ENCODE measurements at regions not wholly inside any gene's neighbourhood (a gene's known extent, or its start where the extent isn't known, plus 50 kb on each side); places are given as distances from the start of the nearest gene placed in this dataset.

- TF ChIP-seq CTCF (conservative IDR thresholded peaks at IDR 0.05; ENCODE audit: low read depth, low read length) (no peak), RFX5 (IDR thresholded peaks at IDR 0.05; ENCODE audit: low read depth, low read length) (no peak), ELK1 (IDR thresholded peaks at IDR 0.05; ENCODE audit: borderline replicate concordance, low read depth, low read length) (no peak), POLR2A (IDR thresholded peaks at IDR 0.05; ENCODE audit: low read depth, low read length) (no peak), MXI1 (IDR thresholded peaks at IDR 0.05; ENCODE audit: borderline replicate concordance, low read depth, low read length) (no peak), CHD1 (IDR thresholded peaks at IDR 0.05; ENCODE audit: low read depth, low read length) (no peak)
Measured at GRCh38 chr13:84399320-84400085, 517.2 kb upstream of the SLITRK1 start.

All from IMR-90 (cell line).